Endothelial cell of umbilical vein (primary cell): ENCODE measurements at regions not wholly inside any gene's neighbourhood (a gene's known extent, or its start where the extent isn't known, plus 50 kb on each side); places are given as distances from the start of the nearest gene placed in this dataset.

Source experiments
- BruUV-seq: library from RNA; stranded (reverse); fragments of 400-500 nt; replicated peaks from 2 replicates; lab custom pipeline; 2021; lab: Mats Ljungman, UMichigan
- CTCF ChIA-PET: fragments of 300-600, 350-600 bp; sonication (Branson Sonifier 250); formaldehyde crosslinking; loops from one replicate; lab custom pipeline; 2021; ENCODE audit warnings: antibody characterized with exemption, inconsistent platforms; lab: Charles Lee
- POLR2A ChIA-PET: fragments of 300-600, 350-600 bp; sonication (Branson Sonifier 250); formaldehyde crosslinking; loops from one replicate; lab custom pipeline; 2021; ENCODE audit warnings: antibody characterized with exemption, inconsistent platforms; lab: Charles Lee
- DNase-seq: peaks from one replicate; pipeline ENCODE4 v3.0.0-alpha.2; 2011; ENCODE audit warnings: low read depth, low spot score
- FAIRE-seq: peaks from 2 replicates; lab custom pipeline; 2011; peaks lifted over from hg19 to GRCh38; lab: Jason Lieb, UNC
- H2AFZ ChIP-seq: 2 replicates; pipeline ENCODE4 v1.6.0; 2012; ENCODE audit warnings: low read depth, low read length, control low read depth, inconsistent platforms
- H3K27ac ChIP-seq: 2 replicates; pipeline ENCODE4 v1.5.1; 2011; ENCODE audit warnings: low read depth, mild to moderate bottlenecking, control low read depth, low read length, moderate library complexity; ENCODE audit not compliant: insufficient read depth
- H3K27me3 ChIP-seq, 2 experiments: 2 replicates each; pipeline versions ENCODE4 v1.6.0 to v1.6.1; 2011; ENCODE audit warnings: low read length in 2 of 2, mixed read lengths in 1 of 2; ENCODE audit not compliant: control insufficient read depth in 2 of 2, insufficient read depth in 2 of 2
- H3K36me3 ChIP-seq, 2 experiments: 2 replicates in 1 of 2; 3 replicates in 1 of 2; pipeline ENCODE4 v1.5.1; 2011; ENCODE audit warnings: low read length in 2 of 2, mild to moderate bottlenecking in 1 of 2, moderate library complexity in 1 of 2; ENCODE audit not compliant: control insufficient read depth in 2 of 2, insufficient read depth in 2 of 2; ENCODE audit errors: extremely low read depth in 1 of 2
- H3K4me1 ChIP-seq: 3 replicates; pipeline ENCODE4 v1.5.1; 2011; ENCODE audit warnings: mild to moderate bottlenecking, low read length; ENCODE audit not compliant: control insufficient read depth, insufficient read depth; ENCODE audit errors: extremely low read depth
- H3K4me2 ChIP-seq: 2 replicates; pipeline ENCODE4 v1.6.1; 2011; ENCODE audit warnings: low read length, control low read depth, mixed read lengths; ENCODE audit not compliant: insufficient read depth
- H3K4me3 ChIP-seq, 3 experiments: fragments of 200-600 bp in 1 of 3; sonication (generic), shearing (Covaris generic) in 1 of 3; replicated peaks in 1 of 3; 2 replicates each; pipeline ENCODE4 v1.5.1; 2011 to 2016; ENCODE audit warnings: control low read depth in 3 of 3, low read length in 3 of 3, mild to moderate bottlenecking in 2 of 3, inconsistent platforms in 1 of 3, low read depth in 1 of 3, moderate library complexity in 1 of 3; ENCODE audit not compliant: insufficient read depth in 1 of 3
- H3K79me2 ChIP-seq: 2 replicates; pipeline ENCODE4 v1.6.0; 2012; ENCODE audit warnings: low read length, inconsistent platforms; ENCODE audit not compliant: control insufficient read depth, insufficient read depth
- H3K9ac ChIP-seq: replicated peaks from 2 replicates; pipeline ENCODE3; 2011; ENCODE audit warnings: low read length, control low read depth; ENCODE audit not compliant: insufficient read depth; ENCODE audit errors: extremely low read depth
- H3K9me1 ChIP-seq: replicated peaks from 3 replicates; pipeline ENCODE4 v1.6.0; 2011; ENCODE audit warnings: mild to moderate bottlenecking, low read length; ENCODE audit not compliant: control insufficient read depth, insufficient read depth; ENCODE audit errors: extremely low read depth
- H3K9me3 ChIP-seq: replicated peaks from 2 replicates; pipeline ENCODE4 v1.5.1; 2012; ENCODE audit warnings: low read length, inconsistent platforms; ENCODE audit not compliant: control insufficient read depth, insufficient read depth
- H4K20me1 ChIP-seq: replicated peaks from 2 replicates; pipeline ENCODE3; 2011; ENCODE audit warnings: mild to moderate bottlenecking, low read length; ENCODE audit not compliant: control insufficient read depth, insufficient read depth; ENCODE audit errors: extremely low read depth
- EZH2 ChIP-seq: IDR thresholded peaks from 2 replicates; pipeline ENCODE4 v1.6.1; 2012; ENCODE audit warnings: borderline replicate concordance, low read depth, mild to moderate bottlenecking, moderate library complexity, low read length, inconsistent platforms; ENCODE audit not compliant: severe bottlenecking
- FOS ChIP-seq: IDR thresholded peaks from 2 replicates; pipeline ENCODE4 v1.6.1; 2011; ENCODE audit warnings: mild to moderate bottlenecking, low read length, moderate library complexity, borderline replicate concordance; ENCODE audit not compliant: insufficient read depth
- GATA2 ChIP-seq: IDR thresholded peaks from 2 replicates; pipeline ENCODE4 v1.7.0; 2011; ENCODE audit warnings: low read depth, mild to moderate bottlenecking, moderate library complexity, mixed read lengths, low read length; ENCODE audit not compliant: insufficient read length, insufficient read depth
- JUN ChIP-seq: IDR thresholded peaks from 2 replicates; pipeline ENCODE4 v1.6.1; 2011; ENCODE audit warnings: borderline replicate concordance, low read depth; ENCODE audit not compliant: insufficient read length, insufficient read depth
- MYC ChIP-seq: IDR thresholded peaks from one replicate; pipeline ENCODE4 v1.6.1; 2011; ENCODE audit warnings: mild to moderate bottlenecking, low read depth, low read length
- POLR2A ChIP-seq: IDR thresholded peaks from 2 replicates; pipeline ENCODE4 v1.6.1; 2012; ENCODE audit warnings: low read depth, mild to moderate bottlenecking, control low read depth, low read length
- POLR2AphosphoS5 ChIP-seq: IDR thresholded peaks from 2 replicates; pipeline ENCODE4 v1.6.1; 2012; ENCODE audit warnings: low read depth, mild to moderate bottlenecking, control low read depth, low read length, moderate library complexity; ENCODE audit not compliant: insufficient read depth
- dilution Hi-C: fragments of 300-500 bp; cut with MboI; formaldehyde crosslinking; loops from one replicate; pipeline ENCODE4 v1.15.0; 2019; ENCODE audit warnings: low sequenced_read_pairs; ENCODE audit not compliant: extremely low pct_ligation_motif_present
- intact Hi-C: fragments of 100-400 bp; cut with micrococcal nuclease; formaldehyde crosslinking; loops from one replicate; pipeline ENCODE4 v1.10.0; 2022
- TF ChIP-seq, protein P1 (sequence below): IDR thresholded peaks from 2 replicates; pipeline ENCODE4 v1.6.1; 2011; ENCODE audit not compliant: insufficient read depth, insufficient read length
- TF ChIP-seq, protein P2 (sequence below), 2 donors: IDR thresholded peaks; 1 replicate in 1 of 2; 2 replicates in 1 of 2; pipeline ENCODE4 v1.5.1; 2011; ENCODE audit warnings: low read length in 2 of 2, mild to moderate bottlenecking in 2 of 2, moderate library complexity in 2 of 2, control low read depth in 1 of 2, inconsistent platforms in 1 of 2, low read depth in 1 of 2; ENCODE audit not compliant: insufficient read depth in 1 of 2; ENCODE audit errors: extremely low read depth in 1 of 2

DNA sequence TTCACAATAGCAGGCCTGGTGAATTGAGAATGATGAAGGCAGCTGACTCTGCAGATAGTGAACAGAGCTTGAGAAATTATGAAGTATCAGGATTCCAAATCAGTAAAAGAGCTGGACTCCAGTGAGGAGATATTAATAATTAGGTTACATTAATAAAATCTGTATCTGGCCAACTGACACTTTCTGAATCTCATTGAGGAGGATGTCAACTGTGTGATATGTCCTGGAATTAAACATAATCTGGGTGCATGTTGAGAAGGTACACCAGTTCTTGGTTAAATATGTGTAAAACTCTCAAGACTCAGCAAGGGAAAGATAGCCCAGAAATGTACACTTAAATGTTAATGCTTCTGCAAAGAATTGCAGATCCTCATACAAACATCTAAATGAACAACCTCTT, 177.8 kb upstream of the SFRP2 start:
- BruUV-seq, result no TSS peak
- intact Hi-C loops, result no loop called here

More for the DNA sequence above, 177.8 kb upstream of the SFRP2 start:
- H3K9ac ChIP-seq, result no peak overlapping the region
- no peak overlapping the region for H3K4me2 ChIP-seq
- DNase-seq (no peak), FAIRE-seq (no peak)
- no peak overlapping the region for H3K4me3 ChIP-seq
- H2AFZ ChIP-seq, result no peak overlapping the region
- no peaks in the 10 kb centered on the region for H3K36me3 ChIP-seq
- ChIA-PET POLR2A (no interaction called here), CTCF (no interaction called here)
- H3K27me3 ChIP-seq, result no peaks in the 10 kb centered on the region
- TF ChIP-seq JUN (no peak), EZH2 (no peak), MYC (no peak), POLR2AphosphoS5 (no peak), FOS (no peak), GATA2 (no peak), POLR2A (no peak)
- TF ChIP-seq, protein P1, sequence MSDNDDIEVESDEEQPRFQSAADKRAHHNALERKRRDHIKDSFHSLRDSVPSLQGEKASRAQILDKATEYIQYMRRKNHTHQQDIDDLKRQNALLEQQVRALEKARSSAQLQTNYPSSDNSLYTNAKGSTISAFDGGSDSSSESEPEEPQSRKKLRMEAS, result no peak
- TF ChIP-seq, protein P2, sequence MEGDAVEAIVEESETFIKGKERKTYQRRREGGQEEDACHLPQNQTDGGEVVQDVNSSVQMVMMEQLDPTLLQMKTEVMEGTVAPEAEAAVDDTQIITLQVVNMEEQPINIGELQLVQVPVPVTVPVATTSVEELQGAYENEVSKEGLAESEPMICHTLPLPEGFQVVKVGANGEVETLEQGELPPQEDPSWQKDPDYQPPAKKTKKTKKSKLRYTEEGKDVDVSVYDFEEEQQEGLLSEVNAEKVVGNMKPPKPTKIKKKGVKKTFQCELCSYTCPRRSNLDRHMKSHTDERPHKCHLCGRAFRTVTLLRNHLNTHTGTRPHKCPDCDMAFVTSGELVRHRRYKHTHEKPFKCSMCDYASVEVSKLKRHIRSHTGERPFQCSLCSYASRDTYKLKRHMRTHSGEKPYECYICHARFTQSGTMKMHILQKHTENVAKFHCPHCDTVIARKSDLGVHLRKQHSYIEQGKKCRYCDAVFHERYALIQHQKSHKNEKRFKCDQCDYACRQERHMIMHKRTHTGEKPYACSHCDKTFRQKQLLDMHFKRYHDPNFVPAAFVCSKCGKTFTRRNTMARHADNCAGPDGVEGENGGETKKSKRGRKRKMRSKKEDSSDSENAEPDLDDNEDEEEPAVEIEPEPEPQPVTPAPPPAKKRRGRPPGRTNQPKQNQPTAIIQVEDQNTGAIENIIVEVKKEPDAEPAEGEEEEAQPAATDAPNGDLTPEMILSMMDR (IDR thresholded peaks at IDR 0.05; ENCODE audit: extremely low read depth in 1 of 2, insufficient read depth in 1 of 2, low read depth in 1 of 2, low read length in 2 of 2), result no peak
- H4K20me1 ChIP-seq, result no peaks in the 10 kb centered on the region
- dilution Hi-C loops, result no loop called here
- no peaks in the 10 kb centered on the region for H3K4me1 ChIP-seq
- H3K9me3 ChIP-seq, result peaks cover 4% of the 10 kb centered on the region
- H3K79me2 ChIP-seq, result no peaks in the 10 kb centered on the region
- no peaks in the 10 kb centered on the region for H3K9me1 ChIP-seq
- no peak overlapping the region for H3K27ac ChIP-seq
